Loucy (cell line): ENCODE measurements at regions not wholly inside any gene's neighbourhood (a gene's known extent, or its start where the extent isn't known, plus 50 kb on each side); places are given as distances from the start of the nearest gene placed in this dataset.

Source experiments
- CTCF ChIP-seq: fragments of 200-600 bp; sonication (generic); conservative IDR thresholded peaks from 2 replicates; pipeline ENCODE4 v1.5.1; 2014; ENCODE audit warnings: mild to moderate bottlenecking, antibody characterized with exemption, low read length
- EZH2phosphoT487 ChIP-seq: fragments of 200-600 bp; IDR thresholded peaks from 2 replicates; pipeline ENCODE4 v1.6.1; 2018; ENCODE audit warnings: antibody characterized with exemption, mild to moderate bottlenecking, moderate library complexity, borderline replicate concordance

- TF ChIP-seq CTCF (peak; percentile 48), EZH2phosphoT487 (no peak)
Observed at GRCh38 chrX:92232182-92232581, 453.0 kb downstream of the PCDH11X start.
